ENCODE measurements at regions not wholly inside any gene's neighbourhood (a gene's known extent, or its start where the extent isn't known, plus 50 kb on each side); places are given as distances from the start of the nearest gene placed in this dataset.

- peaks cover 0 to 9% (median 0%) of the 10 kb centered on the region in 4 donors for H3K4me1 ChIP-seq
- no peaks in the 10 kb centered on the region for H3K36me3 ChIP-seq
- ATAC-seq (no peak), DNase-seq (no peak)
- TF ChIP-seq CTCF (IDR thresholded peaks at IDR 0.05) (no peak), POLR2A (IDR thresholded peaks at IDR 0.05) (no peak)
- intact Hi-C loops (cut with DNase I), result loop anchor here in 1 of 2 donors (10.0 kb wide), 2 partner anchors 138 to 258 kb away; no protein-coding TSS in a partner anchor
- H3K4me3 ChIP-seq, result no peak overlapping the region
- 86% methylated on average over 5 of the region's 7 CpGs for WGBS (ENCODE audit: insufficient coverage, low coverage, low lambda C conversion rate, missing lambda C conversion rate)
- no peaks in the 10 kb centered on the region for H3K27me3 ChIP-seq
- H3K9me3 ChIP-seq, result no peaks in the 10 kb centered on the region
- no peak overlapping the region for H3K27ac ChIP-seq
These were observed 52.7 kb upstream of the SERBP1 start for GRCh38 chr1:67482733-67483482.

- intact Hi-C loops (cut with DNase I), result loop anchor here in 1 of 2 donors (10.0 kb wide), 2 partner anchors 140 to 260 kb away; no protein-coding TSS in a partner anchor
- WGBS (ENCODE audit: insufficient coverage, low coverage, low lambda C conversion rate, missing lambda C conversion rate), result 62% methylated on average over 2 of the region's 2 CpGs
- H3K36me3 ChIP-seq, result no peaks in the 10 kb centered on the region
- H3K27ac ChIP-seq, result no peak overlapping the region
- ATAC-seq (peak; percentile 37 to 70 (median 54)), DNase-seq (no peak)
- peaks cover 0 to 6% (median 0%) of the 10 kb centered on the region in 4 donors for H3K4me1 ChIP-seq
- TF ChIP-seq CTCF (IDR thresholded peaks at IDR 0.05), result no peak
- TF ChIP-seq POLR2A (IDR thresholded peaks at IDR 0.05), result no peak
- no peak overlapping the region for H3K4me3 ChIP-seq
- no peaks in the 10 kb centered on the region for H3K9me3 ChIP-seq
- H3K27me3 ChIP-seq, result no peaks in the 10 kb centered on the region
These were observed 54.3 kb upstream of the SERBP1 start for GRCh38 chr1:67484492-67484891.

GRCh38 chr1:67485046-67485811, 55.0 kb upstream of the SERBP1 start:
- Histone ChIP-seq H3K36me3 (no peaks in the 10 kb centered on the region), H3K4me1 (peaks cover 0 to 6% (median 0%) of the 10 kb centered on the region in 4 donors), H3K27ac (no peak overlapping the region), H3K4me3 (no peak overlapping the region), H3K9me3 (no peaks in the 10 kb centered on the region), H3K27me3 (no peaks in the 10 kb centered on the region)
- ATAC-seq (no peak), DNase-seq (no peak)
- TF ChIP-seq CTCF (IDR thresholded peaks at IDR 0.05) (no peak), POLR2A (IDR thresholded peaks at IDR 0.05) (no peak)
- 92% methylated on average over 3 of the region's 3 CpGs for WGBS (ENCODE audit: insufficient coverage, low coverage, low lambda C conversion rate, missing lambda C conversion rate)
- intact Hi-C loops (cut with DNase I), result loop anchor here in 1 of 2 donors (10.0 kb wide), 2 partner anchors 140 to 260 kb away; no protein-coding TSS in a partner anchor

GRCh38 chr1:67489643-67490042, 59.4 kb upstream of the SERBP1 start:
- ATAC-seq, result peak; percentile 69 to 90 (median 70)
- TF ChIP-seq POLR2A (IDR thresholded peaks at IDR 0.05) (no peak), CTCF (IDR thresholded peaks at IDR 0.05) (peak in 3 of 4 donors; percentile 18 to 37 (median 32))
- Histone ChIP-seq H3K4me3 (no peak overlapping the region), H3K27ac (no peak overlapping the region), H3K36me3 (no peaks in the 10 kb centered on the region), H3K9me3 (no peaks in the 10 kb centered on the region), H3K4me1 (no peaks in the 10 kb centered on the region), H3K27me3 (no peaks in the 10 kb centered on the region)
- no peak for DNase-seq
- intact Hi-C loops (cut with DNase I), result loop anchor here (5.0 to 10.0 kb wide), 3 partner anchors 132 to 265 kb away; no protein-coding TSS in a partner anchor
- 13% methylated on average over 1 of the region's 1 CpG for WGBS (ENCODE audit: insufficient coverage, low coverage, low lambda C conversion rate, missing lambda C conversion rate)
